Ishikawa (cell line): ENCODE measurements at regions not wholly inside any gene's neighbourhood (a gene's known extent, or its start where the extent isn't known, plus 50 kb on each side); places are given as distances from the start of the nearest gene placed in this dataset.

Source experiments
- CEBPB ChIP-seq: IDR thresholded peaks from 2 replicates; pipeline ENCODE4 v1.6.1; 2012
- CREB1 ChIP-seq: IDR thresholded peaks from 2 replicates; pipeline ENCODE4 v1.6.1; 2012; ENCODE audit warnings: low read depth
- EGR1 ChIP-seq: IDR thresholded peaks from 2 replicates; pipeline ENCODE4 v1.6.1; 2012
- EP300 ChIP-seq: IDR thresholded peaks from 2 replicates; pipeline ENCODE4 v1.6.1; 2012; ENCODE audit warnings: borderline replicate concordance
- FOXM1 ChIP-seq: IDR thresholded peaks from 2 replicates; pipeline ENCODE4 v1.6.1; 2012; ENCODE audit warnings: low read depth, borderline replicate concordance
- NFIC ChIP-seq: IDR thresholded peaks from 2 replicates; pipeline ENCODE4 v1.6.1; 2012
- RAD21 ChIP-seq: IDR thresholded peaks from 2 replicates; pipeline ENCODE4 v1.6.1; 2012; ENCODE audit warnings: low read depth
- TAF1 ChIP-seq: IDR thresholded peaks from 2 replicates; pipeline ENCODE4 v1.6.1; 2012; ENCODE audit warnings: low read depth, mild to moderate bottlenecking
- TCF12 ChIP-seq: IDR thresholded peaks from 2 replicates; pipeline ENCODE4 v1.6.1; 2012; ENCODE audit warnings: low read depth
- TEAD4 ChIP-seq: IDR thresholded peaks from 2 replicates; pipeline ENCODE4 v1.6.1; 2012
- YY1 ChIP-seq: IDR thresholded peaks from 2 replicates; pipeline ENCODE4 v1.6.1; 2012; ENCODE audit warnings: low read depth
- ZBTB7A ChIP-seq: IDR thresholded peaks from 2 replicates; pipeline ENCODE4 v1.6.1; 2012; ENCODE audit warnings: low read depth
- TF ChIP-seq, protein P1 (sequence below): IDR thresholded peaks from 2 replicates; pipeline ENCODE4 v1.6.1; 2012
- TF ChIP-seq, protein P2 (sequence below): IDR thresholded peaks from 2 replicates; pipeline ENCODE4 v1.6.1; 2012; ENCODE audit warnings: low read depth, mild to moderate bottlenecking
- TF ChIP-seq, protein P3 (sequence below): IDR thresholded peaks from 2 replicates; pipeline ENCODE4 v1.6.1; 2012

DNA sequence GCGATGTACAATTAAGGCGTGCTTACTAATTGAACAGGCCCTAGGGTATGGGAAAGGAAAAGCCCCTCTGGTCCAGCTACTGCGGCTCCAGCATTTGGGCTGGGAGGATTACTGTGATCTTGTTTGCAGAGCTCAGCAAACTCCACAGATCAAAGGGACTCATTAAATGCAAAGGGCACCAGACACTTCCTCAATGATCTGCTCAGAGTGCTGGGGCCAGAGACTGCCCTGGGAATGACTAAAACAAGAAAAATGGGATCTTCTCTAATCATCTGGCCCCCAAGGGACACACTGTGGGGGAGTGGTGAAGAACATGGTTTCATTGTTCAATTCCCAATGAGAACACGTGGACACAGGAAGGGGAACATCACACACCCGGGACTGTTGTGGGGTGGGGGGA is 85.0 kb downstream of the MARCHF4 start:
- TF ChIP-seq TEAD4 (no peak), TAF1 (no peak), EP300 (no peak), EGR1 (no peak), YY1 (no peak)
- TF ChIP-seq, protein P1, sequence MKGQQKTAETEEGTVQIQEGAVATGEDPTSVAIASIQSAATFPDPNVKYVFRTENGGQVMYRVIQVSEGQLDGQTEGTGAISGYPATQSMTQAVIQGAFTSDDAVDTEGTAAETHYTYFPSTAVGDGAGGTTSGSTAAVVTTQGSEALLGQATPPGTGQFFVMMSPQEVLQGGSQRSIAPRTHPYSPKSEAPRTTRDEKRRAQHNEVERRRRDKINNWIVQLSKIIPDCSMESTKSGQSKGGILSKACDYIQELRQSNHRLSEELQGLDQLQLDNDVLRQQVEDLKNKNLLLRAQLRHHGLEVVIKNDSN = no peak

DNA sequence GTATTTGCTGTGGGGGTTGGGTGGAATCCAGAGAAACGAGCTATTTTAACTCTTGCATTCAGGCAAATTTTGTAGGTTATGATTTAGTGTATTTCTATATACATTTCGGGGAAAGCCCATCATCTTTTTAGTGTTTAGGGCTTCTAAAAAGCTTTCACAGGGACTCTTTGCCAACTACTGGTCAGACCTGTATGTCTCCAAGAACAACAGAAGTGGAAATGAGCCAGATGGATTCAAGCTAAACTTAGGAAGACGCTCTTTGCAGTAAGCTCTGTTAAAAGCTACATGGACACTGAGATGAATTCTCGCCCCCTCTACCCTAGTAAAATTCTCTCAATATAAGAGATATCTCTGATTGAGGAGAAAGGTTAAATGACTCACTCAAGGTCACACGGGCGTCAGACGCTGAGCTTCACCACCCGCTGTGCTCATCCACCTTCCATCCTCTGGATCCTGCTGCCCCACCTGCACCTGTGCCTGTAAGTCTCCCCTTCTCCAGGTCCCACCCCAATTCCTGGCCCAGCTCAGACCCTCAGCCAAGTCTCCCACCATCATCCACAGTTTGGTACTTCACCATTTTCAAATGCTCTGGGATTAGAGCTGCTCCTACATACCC is 85.6 kb downstream of the MARCHF4 start:
- no peak for TF ChIP-seq NFIC
- TF ChIP-seq ZBTB7A = no peak
- TF ChIP-seq, protein P1 = no peak
- no peak for TF ChIP-seq TAF1
- TF ChIP-seq TCF12 = no peak
- no peak for TF ChIP-seq YY1
- no peak for TF ChIP-seq EP300
- no peak for TF ChIP-seq FOXM1
- TF ChIP-seq EGR1 = no peak
- TF ChIP-seq CREB1 = no peak

DNA sequence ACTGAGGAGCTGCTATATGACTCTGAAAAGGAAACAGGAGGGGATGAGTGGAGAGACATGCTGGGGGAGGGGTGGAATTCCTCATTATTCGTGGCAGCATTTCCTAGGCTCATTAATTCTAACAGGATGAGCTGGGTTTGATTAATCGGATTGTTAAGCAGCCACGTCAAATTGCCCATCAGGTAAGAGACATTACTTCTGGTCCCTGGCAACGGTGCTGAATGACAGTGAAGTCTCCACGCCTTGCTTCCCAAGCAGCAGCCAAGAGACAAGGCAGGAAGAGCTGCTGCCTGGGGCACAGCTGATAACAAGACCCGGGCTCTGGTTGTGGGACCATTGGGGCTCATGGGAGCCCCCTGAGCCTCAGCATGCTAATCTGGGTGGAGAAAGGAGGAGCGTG is 86.6 kb downstream of the MARCHF4 start:
- TF ChIP-seq EP300 (no peak), RAD21 (no peak), YY1 (no peak), TCF12 (no peak)
- TF ChIP-seq, protein P2, sequence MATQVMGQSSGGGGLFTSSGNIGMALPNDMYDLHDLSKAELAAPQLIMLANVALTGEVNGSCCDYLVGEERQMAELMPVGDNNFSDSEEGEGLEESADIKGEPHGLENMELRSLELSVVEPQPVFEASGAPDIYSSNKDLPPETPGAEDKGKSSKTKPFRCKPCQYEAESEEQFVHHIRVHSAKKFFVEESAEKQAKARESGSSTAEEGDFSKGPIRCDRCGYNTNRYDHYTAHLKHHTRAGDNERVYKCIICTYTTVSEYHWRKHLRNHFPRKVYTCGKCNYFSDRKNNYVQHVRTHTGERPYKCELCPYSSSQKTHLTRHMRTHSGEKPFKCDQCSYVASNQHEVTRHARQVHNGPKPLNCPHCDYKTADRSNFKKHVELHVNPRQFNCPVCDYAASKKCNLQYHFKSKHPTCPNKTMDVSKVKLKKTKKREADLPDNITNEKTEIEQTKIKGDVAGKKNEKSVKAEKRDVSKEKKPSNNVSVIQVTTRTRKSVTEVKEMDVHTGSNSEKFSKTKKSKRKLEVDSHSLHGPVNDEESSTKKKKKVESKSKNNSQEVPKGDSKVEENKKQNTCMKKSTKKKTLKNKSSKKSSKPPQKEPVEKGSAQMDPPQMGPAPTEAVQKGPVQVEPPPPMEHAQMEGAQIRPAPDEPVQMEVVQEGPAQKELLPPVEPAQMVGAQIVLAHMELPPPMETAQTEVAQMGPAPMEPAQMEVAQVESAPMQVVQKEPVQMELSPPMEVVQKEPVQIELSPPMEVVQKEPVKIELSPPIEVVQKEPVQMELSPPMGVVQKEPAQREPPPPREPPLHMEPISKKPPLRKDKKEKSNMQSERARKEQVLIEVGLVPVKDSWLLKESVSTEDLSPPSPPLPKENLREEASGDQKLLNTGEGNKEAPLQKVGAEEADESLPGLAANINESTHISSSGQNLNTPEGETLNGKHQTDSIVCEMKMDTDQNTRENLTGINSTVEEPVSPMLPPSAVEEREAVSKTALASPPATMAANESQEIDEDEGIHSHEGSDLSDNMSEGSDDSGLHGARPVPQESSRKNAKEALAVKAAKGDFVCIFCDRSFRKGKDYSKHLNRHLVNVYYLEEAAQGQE = no peak

DNA sequence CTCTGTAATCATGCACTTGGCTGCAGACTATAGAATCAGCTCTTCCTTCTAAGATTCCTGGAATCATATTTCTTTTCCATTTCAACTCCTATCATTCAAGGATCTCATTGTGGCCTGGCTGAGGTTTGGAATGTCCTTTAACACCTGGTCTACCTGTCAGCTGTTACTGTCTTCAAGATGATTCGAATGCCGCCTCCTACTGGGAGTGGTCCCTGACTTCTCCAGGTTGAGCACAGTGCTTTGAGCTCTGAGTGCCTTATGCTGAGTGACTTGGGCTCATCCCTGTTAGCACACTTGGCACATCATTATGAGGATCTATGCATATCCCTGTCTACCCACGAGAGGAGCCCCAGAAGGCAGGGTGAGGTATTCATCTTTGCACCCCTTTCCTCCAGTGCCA is 87.6 kb downstream of the MARCHF4 start:
- TF ChIP-seq FOXM1 (no peak), EGR1 (no peak), YY1 (no peak), CREB1 (no peak), TCF12 (no peak), TAF1 (no peak), EP300 (no peak), NFIC (no peak), ZBTB7A (no peak), TEAD4 (no peak), RAD21 (no peak), CEBPB (no peak)
- TF ChIP-seq, protein P1 = no peak
- TF ChIP-seq, protein P3, sequence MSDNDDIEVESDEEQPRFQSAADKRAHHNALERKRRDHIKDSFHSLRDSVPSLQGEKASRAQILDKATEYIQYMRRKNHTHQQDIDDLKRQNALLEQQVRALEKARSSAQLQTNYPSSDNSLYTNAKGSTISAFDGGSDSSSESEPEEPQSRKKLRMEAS = no peak
- TF ChIP-seq, protein P2 = no peak

DNA sequence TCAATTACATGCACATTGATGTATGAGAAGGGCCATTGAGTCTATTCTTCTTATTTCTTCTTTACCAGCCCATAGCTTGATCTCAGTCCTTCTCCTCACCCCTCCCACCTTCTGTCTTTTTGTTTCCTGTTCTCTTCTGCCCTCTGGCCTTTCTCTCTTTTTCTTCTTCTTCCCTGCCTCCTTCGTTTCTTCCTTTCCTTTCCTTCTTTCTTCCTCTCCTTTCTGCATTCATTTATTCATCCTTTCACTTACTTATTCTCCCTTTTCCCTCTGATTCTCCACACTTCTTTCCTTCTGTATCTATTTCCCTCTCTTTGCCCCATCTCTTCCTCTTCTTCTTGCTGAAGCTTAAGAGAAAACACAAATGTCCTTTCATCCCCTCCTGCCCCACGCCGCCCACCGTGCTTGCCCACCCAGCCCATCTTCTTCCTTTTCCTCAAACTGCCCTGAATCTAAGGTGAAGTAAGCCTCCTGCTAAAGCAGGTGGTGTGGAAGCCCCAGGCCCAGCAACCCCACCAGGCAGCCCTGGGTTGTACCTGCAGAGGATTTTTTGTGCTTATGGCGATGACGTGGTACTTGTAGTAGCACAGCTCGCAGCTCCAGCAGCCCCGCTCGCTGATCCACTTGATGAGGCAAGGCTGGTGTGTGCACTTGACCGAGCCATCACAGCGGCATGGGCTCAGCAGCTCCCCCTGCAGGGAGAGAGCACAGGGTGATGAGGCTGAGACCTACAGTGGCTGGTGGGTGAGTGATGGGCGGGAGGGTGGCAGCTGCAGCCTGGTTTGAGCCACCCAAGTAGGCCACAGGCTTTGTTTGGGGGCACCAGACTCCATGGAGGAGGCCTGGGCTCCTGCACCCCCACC is 89.0 kb downstream of the MARCHF4 start:
- TF ChIP-seq RAD21 = peak; percentile 52
- no peak for TF ChIP-seq EGR1

DNA sequence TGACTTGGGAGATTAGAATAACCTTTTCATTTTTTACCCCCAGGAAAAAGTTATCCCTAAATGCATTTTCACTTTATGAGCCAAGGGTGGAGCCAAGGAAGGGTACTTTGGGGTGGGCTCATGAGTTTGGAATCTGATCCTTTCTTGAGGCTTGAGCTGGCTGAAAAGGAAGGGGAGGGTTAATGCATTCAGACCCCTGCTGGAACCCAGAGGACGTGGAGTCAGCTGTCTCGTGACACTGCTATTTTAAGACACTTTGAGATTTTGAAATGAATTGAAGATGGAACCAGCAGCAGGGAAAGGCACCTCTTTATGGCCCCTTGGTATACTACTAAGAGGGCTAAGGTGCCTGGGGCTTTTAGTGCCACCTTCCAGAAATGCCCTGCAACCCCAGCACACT is 90.4 kb downstream of the MARCHF4 start:
- TF ChIP-seq YY1 (no peak), EP300 (no peak), EGR1 (no peak), TEAD4 (no peak), RAD21 (no peak), TAF1 (no peak), CEBPB (no peak), FOXM1 (no peak), NFIC (no peak), TCF12 (no peak), CREB1 (no peak), ZBTB7A (no peak)
- TF ChIP-seq, protein P1 = no peak
- TF ChIP-seq, protein P3 = no peak
- TF ChIP-seq, protein P2 = no peak
